Gastrocnemius medialis (tissue), 4 donors: ENCODE measurements at regions not wholly inside any gene's neighbourhood (a gene's known extent, or its start where the extent isn't known, plus 50 kb on each side); places are given as distances from the start of the nearest gene placed in this dataset.

Source experiments
- POLR2A ChIP-seq, 2 donors: fragments of 450-650 bp; IDR thresholded peaks; one replicate each; pipeline ENCODE4 v1.6.1; 2017; ENCODE audit warnings: antibody characterized with exemption in 2 of 2, mild to moderate bottlenecking in 2 of 2, moderate library complexity in 2 of 2
- TF ChIP-seq, protein P1 (sequence below), 5 experiments: fragments of 450-650 bp in 3 of 5; fragments of 200-600 bp in 2 of 5; sonication (generic) in 2 of 5; IDR thresholded peaks in 4 of 5; conservative IDR thresholded peaks in 1 of 5; 1 replicate in 4 of 5; 2 replicates in 1 of 5; pipeline ENCODE4 v1.5.1; 2016 to 2019; ENCODE audit warnings: antibody characterized with exemption in 5 of 5, mild to moderate bottlenecking in 3 of 5, moderate library complexity in 3 of 5

DNA sequence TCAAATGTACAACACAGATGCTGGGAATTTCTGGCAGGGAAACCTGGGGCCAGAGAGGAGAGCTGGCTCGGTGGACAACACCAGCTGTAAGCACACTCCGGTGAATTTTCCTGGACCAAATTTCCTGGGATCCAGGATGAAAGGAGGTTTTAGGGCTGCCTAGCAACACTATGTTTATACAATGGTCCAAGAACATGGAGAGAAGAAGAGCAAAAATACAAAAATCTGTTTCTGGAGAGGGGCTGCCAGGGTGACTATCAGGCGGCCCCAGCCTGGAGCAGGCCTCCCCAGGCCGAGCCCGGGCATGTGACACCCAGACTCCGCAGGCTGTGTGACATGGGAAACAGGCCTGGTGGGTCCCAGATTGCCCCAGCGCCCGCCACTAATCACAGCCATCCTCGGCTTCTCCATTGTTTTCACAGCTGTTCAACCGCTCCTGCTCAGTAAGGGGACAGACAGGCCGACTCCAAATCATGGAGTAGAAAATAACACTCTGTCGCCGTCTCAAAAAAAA, 336.0 kb upstream of the NFIA start:
- TF ChIP-seq, protein P1, sequence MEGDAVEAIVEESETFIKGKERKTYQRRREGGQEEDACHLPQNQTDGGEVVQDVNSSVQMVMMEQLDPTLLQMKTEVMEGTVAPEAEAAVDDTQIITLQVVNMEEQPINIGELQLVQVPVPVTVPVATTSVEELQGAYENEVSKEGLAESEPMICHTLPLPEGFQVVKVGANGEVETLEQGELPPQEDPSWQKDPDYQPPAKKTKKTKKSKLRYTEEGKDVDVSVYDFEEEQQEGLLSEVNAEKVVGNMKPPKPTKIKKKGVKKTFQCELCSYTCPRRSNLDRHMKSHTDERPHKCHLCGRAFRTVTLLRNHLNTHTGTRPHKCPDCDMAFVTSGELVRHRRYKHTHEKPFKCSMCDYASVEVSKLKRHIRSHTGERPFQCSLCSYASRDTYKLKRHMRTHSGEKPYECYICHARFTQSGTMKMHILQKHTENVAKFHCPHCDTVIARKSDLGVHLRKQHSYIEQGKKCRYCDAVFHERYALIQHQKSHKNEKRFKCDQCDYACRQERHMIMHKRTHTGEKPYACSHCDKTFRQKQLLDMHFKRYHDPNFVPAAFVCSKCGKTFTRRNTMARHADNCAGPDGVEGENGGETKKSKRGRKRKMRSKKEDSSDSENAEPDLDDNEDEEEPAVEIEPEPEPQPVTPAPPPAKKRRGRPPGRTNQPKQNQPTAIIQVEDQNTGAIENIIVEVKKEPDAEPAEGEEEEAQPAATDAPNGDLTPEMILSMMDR (IDR thresholded peaks at IDR 0.05 in 4 of 5, conservative IDR thresholded peaks at IDR 0.05 in 1 of 5) = no peak
- TF ChIP-seq POLR2A (IDR thresholded peaks at IDR 0.05) = no peak
